ENCODE measurements at regions not wholly inside any gene's neighbourhood (a gene's known extent, or its start where the extent isn't known, plus 50 kb on each side); places are given as distances from the start of the nearest gene placed in this dataset.

DNA sequence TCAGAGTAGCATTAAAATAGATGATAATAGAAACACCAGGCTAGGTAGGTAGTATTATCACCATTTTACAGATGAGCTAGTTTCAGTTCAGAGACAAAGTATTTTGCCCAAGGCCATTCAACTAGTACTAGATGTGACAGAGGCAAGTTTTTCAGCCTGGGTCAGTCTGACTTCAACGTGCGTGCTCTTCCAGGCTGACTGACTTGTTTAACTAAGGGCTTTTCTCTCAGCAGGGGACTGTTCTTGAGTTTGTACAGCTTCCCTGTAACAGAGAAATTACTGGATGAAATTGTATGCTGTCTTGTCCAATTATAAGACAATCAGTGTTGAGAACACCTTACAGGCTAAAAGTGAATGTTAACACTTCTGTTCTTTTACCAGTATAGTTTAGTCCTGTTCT lies 333.5 kb upstream of the MAN1A1 start:
- TF ChIP-seq, protein P1, sequence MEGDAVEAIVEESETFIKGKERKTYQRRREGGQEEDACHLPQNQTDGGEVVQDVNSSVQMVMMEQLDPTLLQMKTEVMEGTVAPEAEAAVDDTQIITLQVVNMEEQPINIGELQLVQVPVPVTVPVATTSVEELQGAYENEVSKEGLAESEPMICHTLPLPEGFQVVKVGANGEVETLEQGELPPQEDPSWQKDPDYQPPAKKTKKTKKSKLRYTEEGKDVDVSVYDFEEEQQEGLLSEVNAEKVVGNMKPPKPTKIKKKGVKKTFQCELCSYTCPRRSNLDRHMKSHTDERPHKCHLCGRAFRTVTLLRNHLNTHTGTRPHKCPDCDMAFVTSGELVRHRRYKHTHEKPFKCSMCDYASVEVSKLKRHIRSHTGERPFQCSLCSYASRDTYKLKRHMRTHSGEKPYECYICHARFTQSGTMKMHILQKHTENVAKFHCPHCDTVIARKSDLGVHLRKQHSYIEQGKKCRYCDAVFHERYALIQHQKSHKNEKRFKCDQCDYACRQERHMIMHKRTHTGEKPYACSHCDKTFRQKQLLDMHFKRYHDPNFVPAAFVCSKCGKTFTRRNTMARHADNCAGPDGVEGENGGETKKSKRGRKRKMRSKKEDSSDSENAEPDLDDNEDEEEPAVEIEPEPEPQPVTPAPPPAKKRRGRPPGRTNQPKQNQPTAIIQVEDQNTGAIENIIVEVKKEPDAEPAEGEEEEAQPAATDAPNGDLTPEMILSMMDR (IDR thresholded peaks at IDR 0.05), result no peak
- TF ChIP-seq POLR2A (IDR thresholded peaks at IDR 0.05), result no peak

Data from uterus (tissue), 2 donors.